ENCODE measurements at regions not wholly inside any gene's neighbourhood (a gene's known extent, or its start where the extent isn't known, plus 50 kb on each side); places are given as distances from the start of the nearest gene placed in this dataset.

GRCh38 chr4:78669453-78669852, 106.7 kb upstream of the BMP2K start:
- H2AFZ ChIP-seq (ENCODE audit: low read length) = no peak overlapping the region
- H4K20me1 ChIP-seq (ENCODE audit: control insufficient read depth, extremely low read depth, insufficient read depth, low read length) = no peaks in the 10 kb centered on the region
- H3K9ac ChIP-seq (ENCODE audit: insufficient read depth, low read length) = no peak overlapping the region
- H3K9me3 ChIP-seq (ENCODE audit: control insufficient read depth, insufficient read depth, low read depth, low read length) = no peaks in the 10 kb centered on the region
- no peaks in the 10 kb centered on the region for H3K79me2 ChIP-seq (ENCODE audit: control insufficient read depth, insufficient read depth, low read length)
- no peak overlapping the region for H3K27ac ChIP-seq (ENCODE audit: insufficient read depth, low read length)
- TF ChIP-seq EZH2 (IDR thresholded peaks at IDR 0.05; ENCODE audit: low read length, missing control alignments) = no peak
- peak in 1 of 2 donors; percentile 8 for TF ChIP-seq CTCF (conservative IDR thresholded peaks at IDR 0.05 in 1 of 2, IDR thresholded peaks at IDR 0.05 in 1 of 2; ENCODE audit: low read depth in 1 of 2, low read length in 2 of 2)
- no peaks in the 10 kb centered on the region for H3K27me3 ChIP-seq (ENCODE audit: control insufficient read depth, insufficient read depth, low read length)
- no peak overlapping the region for H3K4me3 ChIP-seq (replicated peaks in 1 of 4; ENCODE audit: control extremely low read depth in 1 of 4, insufficient read depth in 1 of 4, low read depth in 3 of 4, low read length in 4 of 4)
- H3K4me2 ChIP-seq (ENCODE audit: extremely low read depth, insufficient read depth, low read length) = no peak overlapping the region
- H3K36me3 ChIP-seq (ENCODE audit: control insufficient read depth, insufficient read depth, low read length) = no peaks in the 10 kb centered on the region
- no peaks in the 10 kb centered on the region for H3K4me1 ChIP-seq (ENCODE audit: control insufficient read depth, extremely low read depth, insufficient read depth, low read length)
- DNase-seq (ENCODE audit: low read depth in 2 of 2) = no peak

DNA sequence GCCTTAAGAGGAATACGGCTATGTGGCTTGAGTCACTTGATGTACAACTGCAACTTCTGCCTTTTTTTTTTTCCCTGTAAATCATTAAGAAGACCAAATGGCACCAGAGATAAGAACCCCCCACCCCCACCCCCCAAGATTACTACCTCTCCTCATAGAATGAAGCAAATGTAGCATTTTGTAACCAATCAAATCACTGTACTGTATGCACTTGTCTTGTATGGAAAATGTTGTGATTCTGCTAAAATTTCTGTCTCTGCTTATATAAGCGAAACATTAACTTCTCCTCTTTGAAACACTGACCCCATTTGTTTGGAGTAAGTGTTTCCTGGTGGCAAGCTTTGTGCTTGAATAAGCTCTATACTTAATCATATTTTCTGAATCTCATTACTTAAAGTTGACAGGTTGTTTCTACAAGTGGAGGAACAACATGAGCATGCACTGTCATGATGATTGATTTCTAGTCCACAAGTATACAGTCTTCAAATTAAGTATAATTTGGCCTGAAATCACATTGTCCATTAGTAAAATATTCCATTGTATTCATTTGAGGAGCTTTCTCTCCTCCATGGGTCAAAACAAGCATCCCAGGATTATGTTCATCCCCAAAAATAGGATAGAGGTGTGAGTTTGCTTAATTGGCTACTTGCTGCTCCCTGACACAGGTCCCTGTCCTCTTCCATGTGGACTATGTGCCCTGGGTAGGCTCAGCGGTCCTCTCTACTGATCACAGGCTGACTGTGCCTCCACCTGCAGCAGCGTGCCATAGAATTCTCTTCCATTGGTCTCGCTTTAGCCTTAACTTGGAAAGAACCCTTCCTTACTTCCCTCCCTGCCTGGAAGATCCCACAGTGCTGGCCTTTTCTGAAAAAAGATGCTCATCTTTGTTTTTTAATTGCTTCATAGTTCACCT, 104.0 kb upstream of the BMP2K start:
- H3K4me1 ChIP-seq (ENCODE audit: control insufficient read depth, extremely low read depth, insufficient read depth, low read length) = no peaks in the 10 kb centered on the region
- no peak for TF ChIP-seq EZH2 (IDR thresholded peaks at IDR 0.05; ENCODE audit: low read length, missing control alignments)
- no peak for TF ChIP-seq CTCF (conservative IDR thresholded peaks at IDR 0.05 in 1 of 2, IDR thresholded peaks at IDR 0.05 in 1 of 2; ENCODE audit: low read depth in 1 of 2, low read length in 2 of 2)
- no peak overlapping the region for H3K4me3 ChIP-seq (replicated peaks in 1 of 4; ENCODE audit: control extremely low read depth in 1 of 4, insufficient read depth in 1 of 4, low read depth in 3 of 4, low read length in 4 of 4)

GRCh38 chr4:78673337-78673736, 102.8 kb upstream of the BMP2K start:
- no peaks in the 10 kb centered on the region for H3K9me3 ChIP-seq (ENCODE audit: control insufficient read depth, insufficient read depth, low read depth, low read length)
- TF ChIP-seq EZH2 (IDR thresholded peaks at IDR 0.05; ENCODE audit: low read length, missing control alignments) = no peak
- TF ChIP-seq CTCF (conservative IDR thresholded peaks at IDR 0.05 in 1 of 2, IDR thresholded peaks at IDR 0.05 in 1 of 2; ENCODE audit: low read depth in 1 of 2, low read length in 2 of 2) = no peak

More for the DNA sequence above, 104.0 kb upstream of the BMP2K start:
- H3K27ac ChIP-seq (ENCODE audit: insufficient read depth, low read length) = no peak overlapping the region
- no peak overlapping the region for H2AFZ ChIP-seq (ENCODE audit: low read length)
- no peaks in the 10 kb centered on the region for H3K9me3 ChIP-seq (ENCODE audit: control insufficient read depth, insufficient read depth, low read depth, low read length)
- no peak for DNase-seq (ENCODE audit: low read depth in 2 of 2)
- H3K4me2 ChIP-seq (ENCODE audit: extremely low read depth, insufficient read depth, low read length) = no peak overlapping the region
- no peak overlapping the region for H3K9ac ChIP-seq (ENCODE audit: insufficient read depth, low read length)
- H3K79me2 ChIP-seq (ENCODE audit: control insufficient read depth, insufficient read depth, low read length) = no peaks in the 10 kb centered on the region
- no peaks in the 10 kb centered on the region for H4K20me1 ChIP-seq (ENCODE audit: control insufficient read depth, extremely low read depth, insufficient read depth, low read length)
- H3K27me3 ChIP-seq (ENCODE audit: control insufficient read depth, insufficient read depth, low read length) = no peaks in the 10 kb centered on the region
- no peaks in the 10 kb centered on the region for H3K36me3 ChIP-seq (ENCODE audit: control insufficient read depth, insufficient read depth, low read length)

More at GRCh38 chr4:78673337-78673736, 102.8 kb upstream of the BMP2K start:
- no peak overlapping the region for H3K27ac ChIP-seq (ENCODE audit: insufficient read depth, low read length)
- H4K20me1 ChIP-seq (ENCODE audit: control insufficient read depth, extremely low read depth, insufficient read depth, low read length) = no peaks in the 10 kb centered on the region
- H3K4me2 ChIP-seq (ENCODE audit: extremely low read depth, insufficient read depth, low read length) = no peak overlapping the region
- no peak overlapping the region for H3K4me3 ChIP-seq (replicated peaks in 1 of 4; ENCODE audit: control extremely low read depth in 1 of 4, insufficient read depth in 1 of 4, low read depth in 3 of 4, low read length in 4 of 4)
- H3K9ac ChIP-seq (ENCODE audit: insufficient read depth, low read length) = no peak overlapping the region
- no peak for DNase-seq (ENCODE audit: low read depth in 2 of 2)
- H3K79me2 ChIP-seq (ENCODE audit: control insufficient read depth, insufficient read depth, low read length) = no peaks in the 10 kb centered on the region
- H3K36me3 ChIP-seq (ENCODE audit: control insufficient read depth, insufficient read depth, low read length) = no peaks in the 10 kb centered on the region
- no peaks in the 10 kb centered on the region for H3K27me3 ChIP-seq (ENCODE audit: control insufficient read depth, insufficient read depth, low read length)
- no peak overlapping the region for H2AFZ ChIP-seq (ENCODE audit: low read length)
- H3K4me1 ChIP-seq (ENCODE audit: control insufficient read depth, extremely low read depth, insufficient read depth, low read length) = no peaks in the 10 kb centered on the region

All from fibroblast of lung (primary cell).